AG08395 (cell line): ENCODE measurements at regions not wholly inside any gene's neighbourhood (a gene's known extent, or its start where the extent isn't known, plus 50 kb on each side); places are given as distances from the start of the nearest gene placed in this dataset.
"Not testable (repeated sequence)": the region's sequence is repeated elsewhere in the genome, so short reads cannot be mapped to it uniquely, and the experiment has no call there.

Experiments used
- DNase-seq: peaks from one replicate; pipeline ENCODE4 v3.0.0; 2012; ENCODE audit warnings: mixed read lengths, low spot score

DNA sequence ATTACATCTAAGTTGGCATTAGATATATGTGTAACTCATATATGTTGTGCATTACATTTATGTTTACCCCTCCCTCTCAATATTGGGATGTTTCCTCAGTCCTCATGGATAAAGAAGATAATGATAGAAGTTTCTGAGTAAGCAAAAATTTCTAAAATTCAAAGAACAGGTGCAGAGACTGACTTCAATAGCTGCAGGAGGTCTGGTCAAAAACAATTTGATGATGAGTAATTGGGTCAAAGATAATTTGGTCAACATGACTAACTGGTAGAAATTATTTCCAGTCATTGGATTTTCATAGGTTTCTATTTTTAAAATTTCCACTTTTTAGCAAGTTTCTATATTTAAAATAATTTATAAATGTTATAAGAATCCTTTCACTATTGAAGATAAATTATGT lies 1130.9 kb upstream of the SLC39A10 start:
- DNase-seq: no peak

DNA sequence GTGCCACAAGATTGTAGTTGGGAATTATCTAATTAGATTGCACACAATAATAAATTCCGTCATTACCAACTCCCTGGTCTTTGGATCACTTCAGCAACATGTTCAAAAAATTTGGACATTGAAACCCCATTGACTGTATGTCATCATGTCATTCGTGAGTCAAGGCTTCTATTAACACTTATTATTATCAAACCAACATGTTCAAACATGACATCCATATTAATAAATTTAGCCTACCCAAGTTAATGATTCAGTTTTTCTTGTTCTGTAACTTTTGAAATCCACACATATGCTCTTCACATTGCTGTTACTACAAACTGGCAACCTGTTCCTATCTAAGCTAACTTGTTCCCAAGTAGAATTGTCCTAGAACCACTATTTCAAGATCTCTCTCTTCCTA lies 1142.7 kb upstream of the SLC39A10 start:
- no peak for DNase-seq

DNA sequence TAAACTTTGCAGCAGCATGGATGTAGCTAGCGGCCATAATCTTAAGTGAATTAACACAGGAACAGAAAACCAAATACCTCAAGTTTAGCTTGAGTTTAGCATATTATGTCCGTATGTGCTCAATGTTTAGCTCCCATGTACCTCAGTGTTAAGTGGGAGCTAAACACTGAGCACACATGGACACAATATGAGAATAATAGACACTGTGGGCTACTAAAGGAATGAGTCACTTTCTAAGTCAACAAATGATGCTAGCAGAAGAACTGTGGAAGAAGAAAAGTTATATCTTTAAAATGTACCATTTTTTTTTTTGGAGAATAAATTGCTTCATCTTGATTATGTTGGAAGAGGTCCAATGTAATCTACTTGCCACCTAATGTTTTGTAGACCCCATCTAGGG lies 1146.0 kb upstream of the SLC39A10 start:
- not testable (repeated sequence) for DNase-seq

GRCh38 chr2:194504876-194505275 lies 1152.2 kb upstream of the SLC39A10 start:
- DNase-seq: not testable (repeated sequence)

DNA sequence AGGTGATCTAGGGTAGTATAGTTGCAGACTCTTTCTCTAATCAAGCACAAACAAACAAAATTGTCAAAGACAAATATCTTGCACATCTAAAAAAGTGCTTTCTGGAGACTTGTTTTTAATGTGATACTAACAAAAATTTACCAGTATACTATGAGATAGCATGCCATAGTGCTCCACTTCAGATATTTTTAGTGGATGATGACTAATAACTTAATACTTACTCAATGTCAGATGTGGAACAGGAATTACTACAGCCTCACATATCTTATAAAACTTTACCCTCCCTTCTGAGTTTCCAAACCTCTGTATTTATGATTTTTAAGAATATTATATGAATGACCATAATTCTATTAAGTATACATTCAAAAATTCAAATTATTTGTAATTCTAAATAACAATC lies 1162.0 kb upstream of the SLC39A10 start:
- DNase-seq: no peak

DNA sequence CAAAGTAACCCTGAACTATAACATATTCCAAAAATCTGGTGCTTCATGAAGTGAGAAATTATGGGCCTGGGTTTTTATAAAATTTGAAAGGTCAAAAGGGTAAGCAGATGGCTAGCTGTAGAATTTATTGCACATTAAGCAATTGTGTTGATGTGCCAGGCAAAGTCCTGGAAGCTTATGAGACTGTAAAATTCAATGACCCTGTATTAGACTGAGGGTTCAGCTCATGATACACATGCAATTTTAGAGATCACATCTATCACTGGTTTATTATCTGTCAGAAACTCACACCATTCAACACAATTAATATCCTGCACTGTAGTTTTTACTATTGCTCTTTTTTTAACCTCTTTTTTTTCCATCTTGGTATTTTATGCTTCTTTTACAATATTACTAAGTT lies 1162.6 kb upstream of the SLC39A10 start:
- DNase-seq: no peak

GRCh38 chr2:194491409-194492115 lies 1165.5 kb upstream of the SLC39A10 start:
- no peak for DNase-seq

DNA sequence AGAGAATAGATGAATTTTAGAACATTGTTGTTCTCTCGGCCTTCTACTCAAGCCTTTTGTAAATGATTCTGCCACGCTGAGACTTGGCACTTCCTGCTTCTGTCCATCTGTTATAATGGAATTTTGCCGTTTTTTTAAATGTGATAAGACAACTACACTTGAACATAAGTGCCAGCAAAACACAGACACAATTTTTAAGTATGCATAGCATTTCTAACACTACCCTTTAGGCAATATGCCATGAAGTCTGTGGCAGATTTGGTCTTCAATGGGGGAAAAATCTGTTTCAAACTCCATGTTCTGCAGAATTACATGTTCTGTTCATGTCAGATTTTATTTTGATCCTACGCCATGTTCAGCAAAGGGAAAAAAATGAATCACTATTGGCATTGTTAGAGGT lies 1170.7 kb upstream of the SLC39A10 start:
- DNase-seq: no peak

DNA sequence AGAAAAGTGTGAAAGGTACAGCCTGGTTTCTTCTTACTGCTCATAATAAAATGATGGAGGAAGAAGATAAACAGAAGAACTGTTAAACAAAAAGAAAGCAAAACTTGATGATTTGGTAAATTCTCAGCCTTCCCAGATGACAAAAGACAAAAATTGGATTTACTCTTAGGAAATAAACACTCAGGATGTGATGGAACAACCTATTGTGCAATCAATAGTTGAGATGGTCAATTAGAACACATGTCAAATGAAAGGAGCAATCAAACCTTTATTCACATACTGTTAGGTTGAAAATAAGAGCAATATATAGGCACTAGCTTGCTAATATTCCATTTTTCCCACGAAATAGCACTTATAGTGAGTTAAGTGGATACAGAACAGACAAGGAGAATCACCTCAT lies 1174.0 kb upstream of the SLC39A10 start:
- DNase-seq: no peak

DNA sequence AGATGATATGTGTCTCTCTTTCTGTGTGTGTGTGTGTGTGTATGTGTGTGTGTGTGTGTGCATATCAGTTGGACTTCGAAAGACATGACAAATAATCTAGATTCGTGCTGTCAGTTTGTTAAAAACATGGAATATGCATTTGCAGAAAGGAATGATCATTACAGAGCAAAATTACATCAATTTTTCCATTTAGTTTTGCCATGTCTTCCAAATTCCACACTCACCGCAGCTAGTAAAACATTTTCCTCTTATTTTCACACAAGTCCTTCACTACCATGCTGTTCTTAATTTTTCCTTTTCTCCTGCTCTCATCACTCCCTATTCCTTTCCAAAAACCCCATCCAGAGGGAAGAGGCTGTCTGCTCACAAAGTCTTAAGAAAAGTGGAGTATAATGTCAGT lies 1191.4 kb upstream of the SLC39A10 start:
- DNase-seq: no peak

GRCh38 chr2:194464964-194465638 lies 1191.9 kb upstream of the SLC39A10 start:
- no peak for DNase-seq

DNA sequence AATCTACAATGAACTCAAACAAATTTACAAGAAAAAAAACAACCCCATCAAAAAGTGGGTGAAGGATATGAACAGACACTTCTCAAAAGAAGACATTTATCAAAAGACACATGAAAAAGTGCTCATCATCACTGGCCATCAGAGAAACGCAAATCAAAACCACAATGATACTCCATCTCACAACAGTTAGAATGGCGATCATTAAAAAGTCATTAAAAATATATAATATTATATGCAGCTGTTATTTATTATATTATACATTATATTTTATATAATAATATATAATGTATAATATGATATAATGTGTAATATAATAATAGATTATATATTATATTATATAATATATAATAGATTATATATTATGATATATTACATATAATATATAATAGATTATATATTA lies 1194.1 kb upstream of the SLC39A10 start:
- DNase-seq: not testable (repeated sequence)

- DNase-seq: no peak
These were observed 1201.7 kb upstream of the SLC39A10 start for GRCh38 chr2:194455358-194455757.

GRCh38 chr2:194452504-194452903 lies 1204.5 kb upstream of the SLC39A10 start:
- no peak for DNase-seq

GRCh38 chr2:194445226-194445625 lies 1211.8 kb upstream of the SLC39A10 start:
- DNase-seq: no peak

DNA sequence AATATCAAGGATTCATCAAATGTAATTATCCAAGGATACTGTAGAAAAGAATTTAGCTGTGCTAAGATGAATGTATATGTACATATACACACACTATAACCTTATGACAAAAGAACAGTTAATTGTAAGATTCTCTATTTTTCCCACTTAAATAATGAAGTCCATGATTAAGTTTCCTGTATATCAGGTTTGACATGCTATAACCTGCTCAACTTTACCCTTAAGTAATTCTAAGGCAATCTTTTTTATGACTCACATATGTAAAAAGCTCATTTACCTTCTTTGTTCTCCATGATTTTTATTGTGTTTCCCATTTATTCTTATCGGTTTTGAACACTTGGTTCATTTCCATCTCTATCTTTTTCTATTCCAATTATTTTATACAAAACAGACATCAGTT lies 1213.1 kb upstream of the SLC39A10 start:
- DNase-seq: no peak

DNA sequence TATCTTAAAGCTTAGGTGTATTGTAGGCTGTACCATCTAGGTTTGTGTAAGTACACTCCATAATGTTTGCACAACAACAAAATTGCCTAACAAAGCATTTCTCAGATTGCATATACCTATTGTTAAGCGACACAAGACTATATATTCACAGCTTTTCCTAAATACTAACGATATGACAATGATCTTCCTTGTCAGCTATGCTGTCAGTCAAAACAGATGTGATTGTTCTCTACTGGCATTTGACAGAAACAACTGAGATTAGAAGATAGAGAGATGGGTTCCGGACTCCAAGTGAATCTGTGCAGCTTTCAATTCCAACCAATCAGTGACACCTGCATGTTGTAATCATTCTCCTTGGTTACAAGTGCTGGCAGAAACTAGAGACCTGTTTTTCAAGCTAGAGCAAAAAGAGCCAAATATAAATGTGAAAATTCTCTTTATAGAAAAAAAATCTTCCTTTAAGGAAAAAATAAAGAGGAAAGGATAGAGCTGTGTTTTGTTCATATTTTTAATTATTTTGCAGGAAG lies 1232.3 kb upstream of the SLC39A10 start:
- no peak for DNase-seq

GRCh38 chr2:194411221-194411620 lies 1245.8 kb upstream of the SLC39A10 start:
- no peak for DNase-seq

- DNase-seq: no peak
These were observed 1261.2 kb upstream of the SLC39A10 start for GRCh38 chr2:194395818-194396217.

- no peak for DNase-seq
These were observed 1271.7 kb upstream of the SLC39A10 start for GRCh38 chr2:194385376-194385775.

DNA sequence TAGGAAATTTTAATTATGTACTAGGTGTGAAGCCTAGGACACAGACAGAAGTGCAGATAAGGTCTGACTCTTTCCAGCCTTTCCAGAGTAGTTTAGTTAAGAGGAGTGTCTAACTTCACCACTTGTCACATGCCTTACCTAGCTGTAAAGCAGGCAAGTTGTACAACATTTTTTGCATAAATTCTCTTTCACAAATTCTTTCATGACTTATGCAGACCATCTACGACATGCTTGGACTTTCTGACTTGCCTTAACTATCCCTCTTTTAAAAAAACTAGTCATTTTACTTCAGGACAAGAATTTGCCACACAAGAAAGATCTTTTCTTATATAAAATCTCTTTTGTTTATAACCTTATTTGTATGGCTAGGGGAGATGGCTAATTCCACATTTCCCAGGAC lies 1273.6 kb upstream of the SLC39A10 start:
- no peak for DNase-seq

DNA sequence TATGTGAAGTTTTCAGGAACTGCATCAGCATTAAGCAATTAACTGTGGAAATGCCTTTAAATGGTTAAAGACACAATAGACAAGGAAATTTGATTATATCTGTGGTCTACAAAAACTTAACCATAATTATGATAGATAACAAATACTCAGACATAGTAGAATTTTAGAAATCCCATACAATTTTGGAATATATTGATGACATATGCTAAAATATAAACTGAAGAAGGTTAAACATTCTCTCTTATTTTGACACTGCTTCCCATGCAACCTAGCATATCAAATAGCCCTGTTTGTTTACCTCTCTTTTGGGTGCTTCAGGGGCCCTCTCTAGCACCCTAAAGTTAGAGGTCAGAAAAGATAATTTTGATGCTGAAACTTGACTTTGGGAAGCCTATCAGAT lies 1274.8 kb upstream of the SLC39A10 start:
- DNase-seq: no peak

- no peak for DNase-seq
These were observed 1277.0 kb upstream of the SLC39A10 start for GRCh38 chr2:194380011-194380410.

DNA sequence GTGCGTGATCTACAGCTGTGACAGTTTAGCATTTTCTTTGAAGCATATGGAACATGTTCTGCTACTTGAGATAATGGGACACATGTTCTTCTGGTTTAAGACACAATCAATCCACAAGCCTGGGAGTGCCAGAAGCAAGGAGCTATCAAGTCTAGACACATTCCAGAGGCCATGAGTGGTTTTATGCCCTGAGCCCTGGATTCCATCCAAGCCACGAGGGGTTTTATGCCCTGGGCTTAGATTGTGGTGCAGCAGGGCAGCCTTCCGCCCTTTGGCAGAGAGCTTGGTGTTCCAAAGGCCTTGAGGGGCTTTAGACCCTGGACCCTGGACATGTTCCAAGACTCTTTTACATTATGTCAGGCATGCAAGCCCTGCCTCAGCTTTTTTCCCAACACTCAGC lies 1289.6 kb upstream of the SLC39A10 start:
- DNase-seq: not testable (repeated sequence)
